SKM-1 treated with dmso at 0.1 percent for 144 hours (cell line): ENCODE measurements at regions not wholly inside any gene's neighbourhood (a gene's known extent, or its start where the extent isn't known, plus 50 kb on each side); places are given as distances from the start of the nearest gene placed in this dataset.
"Not testable (repeated sequence)": the region's sequence is repeated elsewhere in the genome, so short reads cannot be mapped to it uniquely, and the experiment has no call there.

Experiments used
- DNase-seq: peaks from one replicate; lab custom pipeline; 2025; ENCODE audit not compliant: unreplicated experiment; lab: John Stamatoyannopoulos, UW

- DNase-seq = no peak
Observed at GRCh38 chr6:3529232-3529631, 72.4 kb upstream of the SLC22A23 start.

DNA sequence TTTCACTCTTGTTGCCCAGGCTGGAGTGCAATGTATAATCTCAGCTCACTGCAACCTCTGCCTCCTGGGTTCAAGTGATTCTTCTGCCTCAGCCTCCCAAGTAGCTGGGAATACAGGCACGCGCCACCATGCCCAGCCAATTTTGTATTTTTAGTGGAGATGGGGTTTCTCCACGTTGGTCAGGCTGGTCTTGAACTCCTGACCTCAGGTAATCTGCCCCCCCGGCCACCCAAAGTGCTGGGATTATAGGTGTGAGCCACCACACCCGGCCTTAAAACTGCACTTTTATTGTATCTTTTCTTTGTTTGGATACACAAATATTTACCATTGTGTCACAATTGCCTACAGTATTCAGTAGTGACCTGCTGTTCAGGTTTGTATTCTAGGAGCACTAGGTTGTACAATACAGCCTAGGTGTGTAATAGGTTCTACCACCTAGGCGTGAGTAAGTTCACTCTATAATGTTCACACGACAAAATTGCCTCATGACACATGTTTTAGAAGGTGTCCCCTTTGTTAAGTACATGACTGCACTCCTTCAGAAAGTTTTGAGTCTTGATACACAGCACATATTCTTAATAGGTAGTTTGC, 71.3 kb upstream of the SLC22A23 start:
- not testable (repeated sequence) for DNase-seq

GRCh38 chr6:3527651-3527977, 70.8 kb upstream of the SLC22A23 start:
- no peak for DNase-seq

- DNase-seq = no peak
Observed at GRCh38 chr6:3526962-3527650, 70.3 kb upstream of the SLC22A23 start.

DNA sequence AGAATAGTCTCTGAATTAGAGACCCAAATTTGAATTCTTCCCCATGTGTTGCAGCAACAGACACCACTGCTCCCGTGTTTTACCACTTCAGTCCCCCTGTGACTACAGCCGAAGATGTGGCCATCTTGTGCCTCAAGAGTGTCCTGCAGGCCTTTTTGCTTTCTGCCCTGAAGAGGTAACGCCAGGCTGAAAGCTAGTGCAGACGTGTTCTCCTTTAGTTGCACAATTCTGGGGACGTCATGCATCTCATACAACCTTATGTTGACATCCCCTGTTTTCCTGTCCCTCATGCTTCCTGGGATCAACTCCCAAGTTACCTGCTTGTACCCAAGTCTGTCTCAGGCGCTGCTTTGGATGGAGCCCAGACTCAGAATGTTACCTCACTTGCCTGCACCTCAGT, 69.1 kb upstream of the SLC22A23 start:
- DNase-seq = no peak

DNA sequence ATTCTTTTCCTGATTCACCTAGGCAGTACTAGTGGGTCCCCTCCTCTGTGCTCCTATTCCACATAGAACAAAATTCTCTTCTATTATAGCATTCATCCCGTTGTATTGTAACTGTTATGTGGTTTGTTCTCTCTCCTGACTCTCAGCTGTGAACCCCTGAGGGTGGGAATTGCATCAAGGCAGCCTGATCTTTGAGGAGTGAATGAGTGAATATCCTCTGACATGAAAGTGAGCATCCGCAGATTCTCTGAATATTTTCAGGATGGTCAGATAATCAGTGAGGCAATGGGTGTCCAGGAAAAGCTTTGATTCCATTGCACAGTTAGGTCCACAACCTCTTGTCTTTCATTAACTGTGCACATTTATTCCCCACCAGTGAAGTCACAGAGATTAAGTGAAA, 67.6 kb upstream of the SLC22A23 start:
- DNase-seq = no peak

DNA sequence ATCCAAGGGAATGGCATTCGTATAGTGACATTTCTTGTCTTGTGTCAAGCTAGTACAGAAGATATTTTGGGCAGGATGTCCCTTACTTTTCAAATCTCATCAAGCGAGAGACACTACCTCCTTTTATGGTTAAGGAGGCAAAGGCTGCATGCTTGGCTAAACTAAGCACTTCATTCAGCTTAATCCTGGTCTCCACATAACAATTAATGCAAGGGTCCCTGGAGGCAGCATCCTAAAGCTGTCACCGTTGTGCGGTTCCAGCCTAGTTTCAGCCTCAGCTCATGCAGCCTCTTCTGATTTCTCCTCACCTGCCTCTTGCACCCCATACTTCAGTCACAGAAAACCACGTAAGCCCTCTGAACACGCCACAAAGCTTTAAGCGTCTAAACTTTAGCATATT, 67.1 kb upstream of the SLC22A23 start:
- DNase-seq = no peak

GRCh38 chr6:3523271-3523670, 66.4 kb upstream of the SLC22A23 start:
- DNase-seq = no peak

DNA sequence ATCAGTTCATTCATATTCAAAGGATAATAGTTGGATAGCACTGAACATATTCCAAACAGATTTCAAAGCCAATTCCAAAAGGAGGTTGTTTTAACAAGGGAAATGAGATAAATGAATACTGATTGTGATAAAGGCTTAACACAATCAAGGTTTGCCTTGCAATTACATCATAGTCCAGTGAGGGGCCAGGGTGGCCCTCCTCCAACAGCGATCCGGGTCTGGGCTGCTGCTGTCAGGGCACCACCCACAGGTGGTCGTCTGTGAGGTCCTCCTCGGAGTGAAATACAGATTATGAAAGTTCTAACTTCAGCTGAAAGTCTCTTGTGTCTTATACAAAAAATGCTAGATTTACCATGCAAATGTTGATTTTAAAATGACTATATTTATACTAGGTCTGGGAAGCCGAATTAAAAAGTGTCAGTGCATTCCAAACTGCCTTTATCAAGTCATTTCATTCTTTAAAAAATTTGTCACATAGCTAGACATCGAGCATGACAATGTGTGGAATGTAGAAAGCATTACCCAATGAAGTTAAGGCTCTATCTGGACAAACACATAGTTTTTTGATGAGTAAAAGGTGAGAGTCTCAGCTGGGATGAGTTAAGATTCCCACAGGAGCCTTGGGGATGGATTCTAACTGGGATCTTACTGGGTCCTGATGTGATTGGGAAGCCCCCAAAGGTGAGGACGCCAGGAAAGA, 65.9 kb upstream of the SLC22A23 start:
- no peak for DNase-seq

- no peak for DNase-seq
Observed at GRCh38 chr6:3520281-3521230, 63.7 kb upstream of the SLC22A23 start.

DNA sequence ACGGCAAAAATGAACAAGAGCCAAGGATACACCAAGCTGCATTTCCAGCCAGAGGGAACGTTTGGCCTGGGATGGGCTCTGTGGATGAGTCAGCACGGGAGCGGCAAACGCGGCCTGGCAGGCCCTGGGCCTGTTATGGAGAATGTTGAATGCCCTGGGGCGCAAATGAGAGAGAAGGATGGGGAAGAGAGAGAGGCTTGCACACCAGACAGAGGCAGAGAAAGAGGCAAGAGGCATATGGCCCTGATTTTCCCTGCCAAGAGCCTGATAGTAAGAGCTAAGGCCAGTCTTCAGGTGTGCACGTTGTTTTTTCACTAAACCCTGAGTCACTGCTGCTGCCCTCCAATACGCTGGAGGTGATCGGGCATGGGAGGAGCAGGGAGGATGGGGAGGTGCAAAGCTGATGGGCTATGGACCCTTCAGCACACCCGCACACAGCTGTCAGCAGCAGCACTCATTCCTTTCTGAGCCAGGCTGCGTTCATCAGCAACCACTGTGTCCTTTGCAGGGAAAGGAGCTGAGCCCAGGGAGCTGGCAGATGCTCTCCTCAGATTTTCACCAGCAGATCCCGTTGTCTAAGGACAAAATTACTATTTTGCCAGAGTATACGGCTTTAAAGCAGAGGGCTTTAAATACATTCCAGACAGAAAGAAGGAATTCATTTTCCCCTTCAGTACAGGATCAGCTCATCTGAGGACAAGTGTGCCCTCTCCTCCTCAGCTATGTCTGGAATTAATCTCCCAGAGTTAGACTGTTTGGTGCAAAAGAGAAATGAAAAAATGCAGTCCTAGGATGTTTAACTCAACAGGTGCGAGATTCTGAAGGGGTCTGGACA, 61.7 kb upstream of the SLC22A23 start:
- DNase-seq = no peak

DNA sequence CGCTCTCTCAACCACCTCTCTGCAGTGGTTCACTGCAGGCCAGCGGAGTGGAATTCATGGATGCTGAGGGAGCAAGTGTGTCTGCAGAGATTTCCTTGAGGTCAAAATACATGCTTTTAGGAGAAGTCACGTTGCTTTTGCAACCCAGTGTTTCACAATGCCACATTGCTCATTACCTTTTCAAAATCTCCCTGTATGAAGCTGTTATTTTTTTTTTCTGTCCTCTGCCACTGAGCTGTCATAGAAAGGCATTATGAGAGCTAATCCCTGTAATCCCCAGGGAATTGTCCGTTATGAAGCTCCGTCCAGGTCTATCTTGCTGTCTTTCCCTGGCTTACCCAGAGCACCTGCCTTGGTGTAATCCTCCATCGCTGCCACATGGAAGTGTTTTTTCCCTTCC, 60.5 kb upstream of the SLC22A23 start:
- peak; percentile 63 for DNase-seq

- no peak for DNase-seq
Observed at GRCh38 chr6:3516092-3516491, 59.2 kb upstream of the SLC22A23 start.

DNA sequence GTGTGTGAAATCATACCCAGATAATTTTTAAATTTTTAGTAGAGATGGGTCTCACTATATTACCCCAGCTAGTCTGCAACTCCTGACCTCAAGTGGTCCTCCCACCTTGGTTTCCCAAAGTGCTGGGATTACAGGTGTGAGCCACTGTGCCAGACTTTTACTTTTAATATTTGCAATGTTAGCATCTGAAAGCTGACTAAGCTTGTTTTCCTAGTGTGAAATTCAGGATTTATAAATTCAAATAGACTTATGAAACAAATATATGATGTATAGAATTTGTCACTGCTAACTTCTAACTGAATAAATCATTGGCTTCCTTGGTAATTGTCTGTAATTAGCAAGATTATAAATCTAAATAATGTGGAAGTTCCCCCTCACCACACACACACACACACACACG, 58.8 kb upstream of the SLC22A23 start:
- DNase-seq = no peak

GRCh38 chr6:3513416-3513815, 56.6 kb upstream of the SLC22A23 start:
- DNase-seq = no peak

DNA sequence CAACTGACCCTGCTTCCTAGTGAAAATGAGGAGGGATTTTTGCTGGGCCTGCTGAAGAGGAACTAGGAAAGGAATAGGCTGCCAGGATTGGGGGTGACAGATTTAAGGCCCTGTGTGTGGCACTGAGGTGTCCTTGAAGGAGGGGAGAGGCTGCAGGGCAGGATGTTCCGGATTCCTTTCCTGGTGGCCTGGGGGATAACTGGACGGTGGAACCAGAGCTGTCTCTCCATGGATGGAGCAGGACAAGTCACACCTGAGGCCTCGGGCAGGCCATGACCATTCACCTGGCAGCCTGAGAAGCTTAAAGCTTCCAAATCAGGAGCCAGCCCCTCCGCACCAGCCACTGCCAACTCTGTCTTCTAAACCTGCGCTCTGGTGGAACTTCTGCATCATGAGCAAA, 56.0 kb upstream of the SLC22A23 start:
- DNase-seq = no peak

- no peak for DNase-seq
Observed at GRCh38 chr6:3510617-3511016, 53.8 kb upstream of the SLC22A23 start.

DNA sequence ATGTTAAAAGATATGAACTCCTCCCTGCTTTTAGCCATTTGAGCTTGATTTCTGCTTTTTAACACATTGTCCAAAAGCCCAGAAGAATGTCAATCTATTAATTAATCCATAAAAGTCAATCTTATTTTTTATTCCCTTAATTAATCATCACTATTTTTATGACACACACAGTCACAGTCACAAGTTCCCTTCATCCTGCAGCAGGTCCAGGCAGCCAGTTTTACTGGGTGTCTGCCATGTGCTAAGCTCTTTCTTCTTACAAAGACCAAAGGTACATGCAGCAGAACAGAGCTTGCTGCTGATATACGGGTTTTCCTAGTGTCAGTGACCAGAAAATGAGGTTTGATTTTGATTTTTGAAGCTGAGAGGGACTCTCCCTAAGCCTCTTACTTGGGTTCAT, 53.3 kb upstream of the SLC22A23 start:
- DNase-seq = no peak

DNA sequence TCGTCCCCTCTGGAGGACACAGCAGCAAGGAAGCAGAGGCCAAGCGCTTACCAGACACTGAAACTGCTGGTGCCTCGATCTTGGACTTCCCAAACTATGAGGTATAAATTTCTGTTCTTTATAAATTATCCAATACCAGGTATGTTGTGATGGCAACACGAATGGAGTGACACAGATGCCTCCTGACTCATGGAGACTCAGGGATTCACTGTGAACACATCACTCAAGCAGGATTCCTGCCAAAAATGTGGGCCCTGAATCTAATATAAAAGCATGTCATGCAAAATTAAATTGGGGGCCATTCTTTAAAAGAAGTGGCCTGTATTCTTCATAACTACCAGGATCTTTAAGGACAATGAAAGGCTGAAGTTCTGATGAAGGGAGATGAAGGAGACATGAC, 52.5 kb upstream of the SLC22A23 start:
- no peak for DNase-seq

DNA sequence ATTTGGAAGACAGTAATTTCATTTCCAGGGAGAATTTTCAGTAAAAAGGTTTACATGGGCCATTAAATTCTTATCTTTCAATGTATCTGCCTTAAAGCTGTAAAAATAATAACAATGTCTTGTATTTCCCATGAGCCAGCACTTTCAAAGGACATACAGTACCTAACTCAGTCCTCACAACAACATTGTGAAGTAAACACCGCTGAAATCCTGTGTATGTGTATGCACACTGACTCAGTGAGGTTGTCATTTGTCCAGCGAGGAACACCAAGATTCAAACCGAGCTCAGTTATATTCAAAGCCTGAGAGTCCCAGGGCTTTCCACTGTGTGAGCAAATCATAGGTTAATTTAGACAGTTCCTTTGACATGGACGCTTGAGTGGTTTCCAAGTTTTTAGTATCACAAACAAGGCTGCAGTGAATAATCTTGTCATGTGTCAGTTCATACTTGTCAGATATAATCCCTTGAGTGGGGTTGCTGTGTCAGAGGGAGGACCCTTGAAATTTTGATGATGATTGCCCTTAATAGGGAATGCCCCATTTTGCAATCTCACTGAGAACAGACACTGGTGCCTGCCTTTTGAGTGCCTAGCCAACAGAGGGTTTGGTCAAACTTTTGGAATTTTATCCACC, 50.0 kb upstream of the SLC22A23 start:
- no peak for DNase-seq
